ENCODE measurements at regions not wholly inside any gene's neighbourhood (a gene's known extent, or its start where the extent isn't known, plus 50 kb on each side); places are given as distances from the start of the nearest gene placed in this dataset.
"Not testable (repeated sequence)": the region's sequence is repeated elsewhere in the genome, so short reads cannot be mapped to it uniquely, and the experiment has no call there.

DNA sequence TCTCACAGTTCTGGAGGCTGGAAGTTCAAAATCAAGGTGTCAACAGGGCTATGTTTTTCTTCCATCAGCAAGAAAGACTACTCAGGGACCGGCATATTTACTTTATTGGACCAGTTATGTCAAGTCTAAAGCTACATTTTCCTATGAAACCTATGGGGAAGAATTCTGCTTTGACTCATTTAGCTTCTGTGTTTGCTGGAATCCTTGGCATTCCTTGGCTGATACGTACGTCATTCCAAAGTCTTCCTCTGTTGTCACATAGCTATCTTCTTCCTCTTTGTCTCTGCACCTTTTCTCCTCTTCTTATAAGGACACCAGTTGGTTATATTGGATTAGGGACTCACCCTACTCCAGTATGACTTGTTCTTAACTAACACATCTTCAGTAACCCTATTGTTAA lies 137.4 kb upstream of the FBXO11 start:
- no peak for DNase-seq (ENCODE audit: low read depth)

DNA sequence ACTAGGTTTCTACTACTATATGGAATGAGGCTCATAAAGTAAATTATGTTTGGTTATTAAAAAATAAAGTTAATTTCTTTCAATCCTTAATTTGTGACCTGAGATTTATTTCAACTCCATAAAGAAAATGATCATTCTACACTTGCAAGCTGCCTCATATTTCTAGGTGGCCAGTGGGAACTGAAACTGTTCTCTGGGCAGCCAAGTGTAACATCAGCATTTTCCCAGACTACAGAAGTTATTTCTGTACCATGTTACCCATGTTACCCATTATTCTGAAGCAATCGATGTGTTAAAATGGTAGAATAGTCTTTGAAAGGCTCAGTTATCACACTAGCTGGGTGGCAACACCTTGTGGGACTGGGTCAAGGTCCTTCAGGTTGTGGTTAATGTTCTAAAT lies 139.3 kb upstream of the FBXO11 start:
- no peak for DNase-seq (ENCODE audit: low read depth)

DNA sequence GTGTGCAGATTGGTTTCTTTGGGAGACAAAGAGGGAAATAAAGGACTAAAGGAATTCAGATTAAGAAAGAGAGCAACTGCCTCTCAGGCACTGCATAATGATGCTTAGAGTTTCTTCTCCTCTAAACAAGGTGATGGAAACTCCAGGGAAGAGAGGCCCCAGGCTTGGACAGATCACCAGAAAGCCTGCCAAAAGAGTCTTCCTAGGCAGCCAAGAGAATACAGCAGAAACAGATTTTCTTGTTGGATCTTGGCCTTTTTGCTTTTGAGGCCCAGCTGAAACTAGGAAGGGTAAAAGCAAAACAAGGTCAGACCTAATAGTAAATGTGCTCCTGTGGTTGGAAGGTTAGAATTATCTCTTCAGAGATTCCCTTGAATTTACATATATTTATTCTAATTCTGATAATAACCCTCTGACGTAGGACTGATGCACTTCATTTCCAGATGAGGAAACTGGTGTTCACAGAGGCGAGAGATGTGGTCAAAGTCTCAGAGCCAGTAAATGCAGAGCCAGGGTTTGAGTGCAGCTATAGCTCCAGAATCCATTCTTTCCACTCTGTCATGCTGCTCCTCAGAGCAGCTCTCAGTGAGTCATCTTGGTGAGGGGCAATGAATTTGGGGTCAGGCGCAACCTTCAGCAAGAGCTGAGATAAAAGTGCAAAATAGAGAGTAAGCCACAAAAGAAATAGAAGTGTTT lies 142.3 kb upstream of the FBXO11 start:
- DNase-seq (ENCODE audit: low read depth), result no peak

DNA sequence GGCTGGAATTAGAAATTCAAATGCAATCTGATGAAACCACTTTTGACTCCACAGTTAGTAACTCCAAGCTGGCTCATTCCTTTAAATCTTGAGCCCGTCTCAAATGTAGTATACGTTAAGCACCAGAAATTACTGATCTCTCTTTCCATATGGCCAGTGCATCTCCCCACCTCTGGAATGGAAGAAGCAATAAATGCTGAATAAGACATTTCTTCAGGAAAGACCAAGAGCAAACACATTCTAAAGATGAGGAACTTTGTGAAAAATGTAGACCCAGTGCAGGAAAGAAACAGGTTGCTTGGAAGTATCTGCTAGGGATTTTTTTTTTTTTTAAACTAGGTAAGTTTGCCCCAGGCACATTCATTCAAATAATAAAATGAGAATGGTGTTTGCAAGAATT lies 143.1 kb upstream of the FBXO11 start:
- no peak for DNase-seq (ENCODE audit: low read depth)

DNA sequence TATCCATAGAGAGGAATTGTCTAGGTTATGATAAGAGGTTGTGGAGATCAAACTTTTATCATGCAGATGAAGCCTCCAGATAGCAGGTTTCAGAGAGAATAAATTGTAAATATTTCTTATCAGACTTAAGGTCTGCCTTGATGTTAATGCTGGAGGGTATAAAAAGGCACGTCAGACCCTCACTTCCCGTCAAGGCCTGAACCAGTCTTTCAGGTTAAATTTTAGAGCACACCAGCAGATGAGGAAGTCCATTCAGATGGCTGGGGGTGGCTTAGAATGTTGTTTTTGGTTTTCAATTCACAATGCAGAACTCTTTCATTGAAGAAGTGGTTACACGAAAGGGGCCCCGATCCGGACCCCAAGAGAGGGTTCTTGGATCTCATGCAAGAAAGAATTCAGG lies 144.4 kb upstream of the FBXO11 start:
- DNase-seq (ENCODE audit: low read depth), result no peak

- DNase-seq (ENCODE audit: low read depth), result no peak
Measured at GRCh38 chr2:48059975-48060374, 153.7 kb upstream of the FBXO11 start.

DNA sequence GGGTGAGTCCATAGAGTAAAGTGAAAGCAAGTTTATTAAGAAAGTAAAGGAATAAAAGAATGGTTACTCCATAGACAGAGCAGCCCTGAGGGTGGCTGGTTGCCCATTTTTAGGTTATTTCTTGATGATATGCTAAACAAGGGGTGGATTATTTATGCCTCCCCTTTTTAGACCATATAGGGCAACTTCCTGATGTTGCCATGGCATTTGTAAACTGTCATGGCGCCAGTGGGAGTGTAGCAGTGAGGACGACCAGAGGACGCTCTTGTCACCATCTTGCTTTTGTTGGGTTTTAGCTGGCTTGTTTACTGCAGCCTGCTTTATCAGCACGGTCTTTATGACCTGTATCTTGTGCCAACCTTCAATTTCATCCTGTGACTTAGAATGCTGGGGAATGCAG lies 155.4 kb upstream of the FBXO11 start:
- not testable (repeated sequence) for DNase-seq (ENCODE audit: low read depth)

DNA sequence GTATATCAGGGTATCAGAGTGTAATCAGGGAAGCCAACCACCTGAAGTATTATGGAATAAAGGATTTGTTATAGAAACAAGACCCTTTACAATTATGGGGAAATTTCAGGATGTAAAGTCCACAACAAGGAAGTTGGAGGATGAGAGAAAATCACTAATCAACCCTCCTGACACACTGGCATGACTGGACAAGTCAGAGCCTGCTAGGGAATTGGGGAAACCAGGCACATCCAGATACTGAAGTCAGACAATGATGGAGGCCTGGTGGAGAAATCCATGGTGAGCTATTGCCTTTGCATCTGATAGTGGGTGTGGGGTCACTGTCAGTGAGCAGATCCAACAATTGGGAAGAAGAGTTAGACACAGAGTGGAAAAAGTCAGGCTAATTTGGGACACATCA lies 158.8 kb upstream of the FBXO11 start:
- DNase-seq (ENCODE audit: low read depth), result no peak

- DNase-seq (ENCODE audit: low read depth), result no peak
Measured at GRCh38 chr2:48066000-48066399, 159.7 kb upstream of the FBXO11 start.

DNA sequence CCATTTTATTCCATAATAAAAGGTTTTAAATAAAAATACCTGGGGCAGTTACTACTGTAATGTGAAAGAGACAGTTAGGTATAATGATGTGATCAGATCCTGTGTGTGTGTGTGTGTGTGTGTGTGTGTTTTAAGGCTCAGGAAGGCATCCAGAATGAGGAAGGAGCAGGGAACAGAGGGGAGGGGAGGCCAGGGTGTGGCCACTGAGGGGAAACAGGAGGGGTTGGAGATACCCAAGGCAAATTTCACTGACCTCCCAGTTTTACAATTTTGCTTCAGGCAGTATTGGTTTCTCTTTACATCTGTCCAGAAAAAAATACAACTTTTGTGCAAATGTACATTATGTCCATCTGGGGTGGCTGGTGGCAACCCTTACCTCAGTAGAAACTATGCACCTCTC lies 163.5 kb upstream of the FBXO11 start:
- DNase-seq (ENCODE audit: low read depth), result no peak

- no peak for DNase-seq (ENCODE audit: low read depth)
Measured at GRCh38 chr2:48070415-48070814, 164.1 kb upstream of the FBXO11 start.

DNA sequence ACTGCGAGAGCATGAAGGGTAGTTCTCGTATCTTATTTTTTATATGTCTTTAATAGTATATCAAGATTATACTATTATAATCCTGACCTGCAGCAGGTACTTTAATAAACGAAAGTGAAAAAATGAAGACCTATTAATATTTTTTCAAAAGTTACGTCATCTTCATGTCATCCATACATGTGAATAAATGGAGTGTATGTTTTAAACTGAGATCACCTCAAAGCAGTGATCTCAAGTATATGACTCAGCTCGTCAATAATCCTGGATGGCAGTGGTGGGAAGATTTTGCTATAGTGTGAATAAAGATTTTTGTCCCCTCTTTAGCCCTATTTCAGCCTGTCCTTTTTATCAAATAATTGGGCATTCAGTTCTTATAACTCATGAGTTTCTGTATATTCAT lies 166.3 kb upstream of the FBXO11 start:
- no peak for DNase-seq (ENCODE audit: low read depth)

GRCh38 chr2:48075631-48076030 lies 169.3 kb upstream of the FBXO11 start:
- DNase-seq (ENCODE audit: low read depth), result no peak

DNA sequence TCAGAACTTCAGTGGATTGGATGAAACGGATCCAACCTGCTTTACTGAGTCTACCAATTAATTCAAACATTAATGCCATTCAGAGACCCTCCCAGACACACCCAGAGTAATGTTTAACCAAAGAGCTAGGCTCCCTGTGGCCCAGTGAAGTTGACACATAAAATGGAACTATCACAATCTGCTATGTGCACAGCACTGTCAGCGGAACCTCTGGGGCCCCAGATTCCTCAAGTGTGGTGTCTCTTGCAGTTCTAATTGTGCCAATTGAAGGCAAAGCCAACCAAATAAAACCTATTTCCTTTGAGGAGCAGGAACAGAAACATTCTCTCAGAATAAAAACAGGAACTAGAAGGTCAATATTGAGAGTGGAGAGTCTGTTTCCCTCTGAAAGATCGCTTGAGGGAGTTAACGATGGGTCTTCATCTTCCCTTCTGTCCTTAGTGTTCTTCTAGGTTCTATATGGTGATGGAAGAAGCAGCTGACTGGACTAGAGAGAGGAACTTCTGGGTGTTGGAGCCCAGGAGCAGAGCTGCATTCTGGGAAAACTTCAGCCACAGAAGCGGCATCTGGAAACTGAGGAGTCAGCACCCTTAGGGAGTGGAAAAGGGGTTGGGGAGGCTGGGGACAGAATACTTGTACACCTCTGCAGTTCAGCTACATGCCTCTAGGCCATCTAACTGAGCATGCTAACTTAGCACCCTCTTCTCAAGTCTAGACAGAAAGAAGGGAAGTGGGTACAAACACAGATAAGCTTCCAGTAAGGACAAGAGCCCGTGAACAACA lies 174.4 kb upstream of the FBXO11 start:
- DNase-seq (ENCODE audit: low read depth), result no peak

DNA sequence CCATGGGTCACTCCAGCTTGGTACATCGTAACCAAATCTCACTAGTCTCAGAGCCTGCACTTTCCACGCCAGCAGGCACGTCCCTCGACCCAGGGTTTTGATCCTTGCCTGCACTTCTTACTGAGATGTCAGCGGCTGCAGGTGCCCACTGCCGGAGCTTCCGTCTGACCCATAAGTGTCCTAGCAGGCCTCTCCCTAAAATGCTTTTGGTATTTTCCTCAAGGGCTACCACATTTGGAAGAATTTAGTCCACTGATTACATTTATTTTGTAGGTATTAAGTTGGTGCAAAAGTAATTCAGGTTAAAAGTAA lies 175.0 kb upstream of the FBXO11 start:
- no peak for DNase-seq (ENCODE audit: low read depth)

GRCh38 chr2:48085888-48086287 lies 179.6 kb upstream of the FBXO11 start:
- no peak for DNase-seq (ENCODE audit: low read depth)

GRCh38 chr2:48088994-48089393 lies 182.7 kb upstream of the FBXO11 start:
- DNase-seq (ENCODE audit: low read depth), result no peak

- DNase-seq (ENCODE audit: low read depth), result no peak
Measured at GRCh38 chr2:48089644-48090043, 183.3 kb upstream of the FBXO11 start.

- no peak for DNase-seq (ENCODE audit: low read depth)
Measured at GRCh38 chr2:48092846-48093803, 186.8 kb upstream of the FBXO11 start.

DNA sequence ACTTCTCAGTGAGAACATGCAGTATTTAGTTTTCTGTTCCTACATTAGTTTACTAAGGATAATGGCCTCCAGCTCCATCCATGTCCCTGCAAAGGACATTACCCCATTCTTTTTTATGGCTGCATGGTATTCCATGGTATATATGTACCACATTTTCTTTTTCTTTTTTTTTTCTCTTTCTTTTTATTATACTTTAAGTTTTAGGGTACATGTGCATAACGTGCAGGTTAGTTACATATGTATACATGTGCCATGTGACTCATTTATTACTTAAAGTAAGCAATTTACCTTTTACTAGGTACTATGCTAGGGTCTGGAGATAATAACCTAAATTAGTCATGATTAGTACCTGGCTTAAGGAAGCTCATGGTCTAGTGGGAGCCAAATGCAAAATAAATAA lies 190.5 kb upstream of the FBXO11 start:
- DNase-seq (ENCODE audit: low read depth), result not testable (repeated sequence)

DNA sequence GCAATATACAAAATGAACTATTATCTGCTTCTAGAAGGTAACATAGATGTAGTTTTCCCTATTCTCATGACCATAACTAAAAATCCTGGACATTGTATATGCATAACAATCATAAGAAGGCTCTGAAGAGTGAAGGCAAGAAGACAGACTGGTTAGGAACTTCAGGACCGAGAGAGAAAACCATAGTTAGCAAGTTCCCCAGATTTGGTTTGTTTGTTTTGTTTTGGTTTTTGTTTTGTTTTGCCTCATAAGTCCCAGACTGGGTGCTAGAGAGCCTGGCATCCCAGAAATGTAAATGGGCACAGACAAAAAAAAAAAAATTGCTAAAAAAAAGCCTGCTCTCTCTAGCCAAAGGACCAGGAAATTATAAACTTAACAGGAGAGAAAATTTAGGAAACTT lies 192.2 kb upstream of the FBXO11 start:
- no peak for DNase-seq (ENCODE audit: low read depth)

DNA sequence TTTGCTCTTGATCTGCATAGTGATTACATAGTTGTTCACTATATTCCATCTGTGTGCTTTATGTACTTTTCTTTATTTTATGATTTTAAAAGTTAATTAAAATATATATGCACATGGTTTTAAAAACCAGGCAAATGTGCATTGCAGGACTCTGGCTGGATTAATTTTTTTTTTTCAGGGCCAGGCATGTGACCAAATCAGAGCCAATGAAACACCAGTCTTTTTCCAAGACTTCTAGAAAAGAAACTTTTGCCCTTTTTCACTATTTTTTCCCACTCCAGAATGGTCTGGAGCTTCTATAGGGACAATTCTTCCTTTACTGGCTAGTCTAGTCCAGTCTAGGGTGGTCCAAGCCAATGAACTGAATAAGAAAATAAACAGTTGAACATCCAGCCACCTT lies 198.1 kb upstream of the FBXO11 start:
- DNase-seq (ENCODE audit: low read depth), result no peak

- DNase-seq (ENCODE audit: low read depth), result no peak
Measured at GRCh38 chr2:48105848-48106247, 199.6 kb upstream of the FBXO11 start.

Data from activated T-cell treated with anti-CD3 and anti-CD28 coated beads for 48 hours (primary cell).